ENCODE measurements at regions not wholly inside any gene's neighbourhood (a gene's known extent, or its start where the extent isn't known, plus 50 kb on each side); places are given as distances from the start of the nearest gene placed in this dataset.

- TF ChIP-seq, protein P1, sequence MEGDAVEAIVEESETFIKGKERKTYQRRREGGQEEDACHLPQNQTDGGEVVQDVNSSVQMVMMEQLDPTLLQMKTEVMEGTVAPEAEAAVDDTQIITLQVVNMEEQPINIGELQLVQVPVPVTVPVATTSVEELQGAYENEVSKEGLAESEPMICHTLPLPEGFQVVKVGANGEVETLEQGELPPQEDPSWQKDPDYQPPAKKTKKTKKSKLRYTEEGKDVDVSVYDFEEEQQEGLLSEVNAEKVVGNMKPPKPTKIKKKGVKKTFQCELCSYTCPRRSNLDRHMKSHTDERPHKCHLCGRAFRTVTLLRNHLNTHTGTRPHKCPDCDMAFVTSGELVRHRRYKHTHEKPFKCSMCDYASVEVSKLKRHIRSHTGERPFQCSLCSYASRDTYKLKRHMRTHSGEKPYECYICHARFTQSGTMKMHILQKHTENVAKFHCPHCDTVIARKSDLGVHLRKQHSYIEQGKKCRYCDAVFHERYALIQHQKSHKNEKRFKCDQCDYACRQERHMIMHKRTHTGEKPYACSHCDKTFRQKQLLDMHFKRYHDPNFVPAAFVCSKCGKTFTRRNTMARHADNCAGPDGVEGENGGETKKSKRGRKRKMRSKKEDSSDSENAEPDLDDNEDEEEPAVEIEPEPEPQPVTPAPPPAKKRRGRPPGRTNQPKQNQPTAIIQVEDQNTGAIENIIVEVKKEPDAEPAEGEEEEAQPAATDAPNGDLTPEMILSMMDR (conservative IDR thresholded peaks at IDR 0.05; ENCODE audit: low read depth, low read length), result no peak
- no peak for DNase-seq (ENCODE audit: low read depth)
- H3K4me3 ChIP-seq (ENCODE audit: low read depth, low read length), result no peak overlapping the region
Measured at GRCh38 chr10:6642876-6643275, 62.8 kb upstream of the PRKCQ start.

GRCh38 chr10:6640433-6641040 is 60.5 kb upstream of the PRKCQ start:
- H3K4me3 ChIP-seq (ENCODE audit: low read depth, low read length), result no peak overlapping the region
- no peak for DNase-seq (ENCODE audit: low read depth)
- TF ChIP-seq, protein P1 (conservative IDR thresholded peaks at IDR 0.05; ENCODE audit: low read depth, low read length), result no peak

- TF ChIP-seq, protein P1 (conservative IDR thresholded peaks at IDR 0.05; ENCODE audit: low read depth, low read length), result no peak
- DNase-seq (ENCODE audit: low read depth), result no peak
- no peak overlapping the region for H3K4me3 ChIP-seq (ENCODE audit: low read depth, low read length)
Measured at GRCh38 chr10:6637053-6637452, 57.0 kb upstream of the PRKCQ start.

GRCh38 chr10:6635784-6636183 is 55.7 kb upstream of the PRKCQ start:
- H3K4me3 ChIP-seq (ENCODE audit: low read depth, low read length), result no peak overlapping the region
- TF ChIP-seq, protein P1 (conservative IDR thresholded peaks at IDR 0.05; ENCODE audit: low read depth, low read length), result no peak
- no peak for DNase-seq (ENCODE audit: low read depth)
